GM10266 (cell line): ENCODE measurements at regions not wholly inside any gene's neighbourhood (a gene's known extent, or its start where the extent isn't known, plus 50 kb on each side); places are given as distances from the start of the nearest gene placed in this dataset.
A peak's percentile ranks its signal among the peaks of the same experiment; 100 is the strongest.
"Not testable (repeated sequence)": the region's sequence is repeated elsewhere in the genome, so short reads cannot be mapped to it uniquely, and the experiment has no call there.

ENCODE experiments used
- DNase-seq: peaks from one replicate; pipeline ENCODE4 v3.0.0; 2012; ENCODE audit errors: extremely low spot score
- TF ChIP-seq, protein P1 (sequence below): IDR thresholded peaks from 2 replicates; pipeline ENCODE4 v1.5.1; 2012; ENCODE audit warnings: mild to moderate bottlenecking, low read depth; ENCODE audit not compliant: control insufficient read depth, insufficient read depth; ENCODE audit errors: missing control alignments

- DNase-seq: not testable (repeated sequence)
- TF ChIP-seq, protein P1, sequence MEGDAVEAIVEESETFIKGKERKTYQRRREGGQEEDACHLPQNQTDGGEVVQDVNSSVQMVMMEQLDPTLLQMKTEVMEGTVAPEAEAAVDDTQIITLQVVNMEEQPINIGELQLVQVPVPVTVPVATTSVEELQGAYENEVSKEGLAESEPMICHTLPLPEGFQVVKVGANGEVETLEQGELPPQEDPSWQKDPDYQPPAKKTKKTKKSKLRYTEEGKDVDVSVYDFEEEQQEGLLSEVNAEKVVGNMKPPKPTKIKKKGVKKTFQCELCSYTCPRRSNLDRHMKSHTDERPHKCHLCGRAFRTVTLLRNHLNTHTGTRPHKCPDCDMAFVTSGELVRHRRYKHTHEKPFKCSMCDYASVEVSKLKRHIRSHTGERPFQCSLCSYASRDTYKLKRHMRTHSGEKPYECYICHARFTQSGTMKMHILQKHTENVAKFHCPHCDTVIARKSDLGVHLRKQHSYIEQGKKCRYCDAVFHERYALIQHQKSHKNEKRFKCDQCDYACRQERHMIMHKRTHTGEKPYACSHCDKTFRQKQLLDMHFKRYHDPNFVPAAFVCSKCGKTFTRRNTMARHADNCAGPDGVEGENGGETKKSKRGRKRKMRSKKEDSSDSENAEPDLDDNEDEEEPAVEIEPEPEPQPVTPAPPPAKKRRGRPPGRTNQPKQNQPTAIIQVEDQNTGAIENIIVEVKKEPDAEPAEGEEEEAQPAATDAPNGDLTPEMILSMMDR: peak; percentile 47
Observed at GRCh38 chr11:3454844-3455243, 75.9 kb upstream of the ZNF195 start.

DNA sequence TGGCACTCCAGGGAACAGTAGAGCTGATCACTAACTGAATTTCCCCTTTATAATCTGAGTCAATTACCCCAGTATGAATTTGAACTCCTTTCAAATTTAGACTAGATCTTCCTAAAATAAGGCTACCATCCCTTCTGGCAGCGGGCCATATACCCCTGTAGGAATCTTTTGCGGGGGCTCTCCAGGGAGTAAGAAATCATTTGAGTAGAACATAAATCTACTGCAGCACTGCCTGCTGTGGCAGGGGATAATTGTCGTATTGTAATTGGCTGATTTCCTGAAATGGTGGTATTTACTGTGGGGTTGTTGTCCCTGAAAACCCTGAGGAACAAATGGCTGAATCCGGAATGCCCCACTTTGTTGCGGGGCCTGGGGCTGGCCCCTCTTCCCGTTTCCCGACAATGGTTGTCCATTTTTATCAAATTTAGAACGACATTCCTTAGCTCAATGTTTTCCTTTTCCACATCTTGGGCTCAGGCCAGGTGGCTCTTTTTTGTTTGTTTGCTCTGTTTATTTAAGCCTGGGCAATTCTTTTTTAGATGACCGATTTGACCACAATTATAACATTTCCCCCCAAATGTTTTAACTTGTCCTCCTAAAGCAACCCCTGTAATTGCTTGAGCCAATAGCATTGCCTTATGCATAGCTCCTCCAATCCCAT, 74.8 kb upstream of the ZNF195 start:
- DNase-seq: not testable (repeated sequence)

DNA sequence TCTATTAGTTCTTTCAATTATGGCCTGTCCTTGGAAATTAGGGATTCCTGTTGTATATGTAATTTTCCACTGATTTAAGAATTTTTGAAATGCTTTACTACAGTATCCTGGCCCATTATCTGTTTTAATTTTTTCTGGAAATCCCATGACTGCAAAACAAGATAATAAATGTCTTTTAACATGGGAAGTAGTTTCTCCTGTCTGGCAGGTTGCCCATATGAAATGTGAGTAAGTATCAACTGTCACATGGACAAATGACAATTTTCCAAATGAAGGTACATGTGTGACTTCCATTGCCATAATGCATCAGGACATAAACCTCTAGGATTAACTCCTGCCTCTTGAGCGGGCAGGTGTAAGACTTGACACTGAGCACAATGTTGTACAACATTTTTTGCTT, 71.9 kb upstream of the ZNF195 start:
- not testable (repeated sequence) for DNase-seq

DNA sequence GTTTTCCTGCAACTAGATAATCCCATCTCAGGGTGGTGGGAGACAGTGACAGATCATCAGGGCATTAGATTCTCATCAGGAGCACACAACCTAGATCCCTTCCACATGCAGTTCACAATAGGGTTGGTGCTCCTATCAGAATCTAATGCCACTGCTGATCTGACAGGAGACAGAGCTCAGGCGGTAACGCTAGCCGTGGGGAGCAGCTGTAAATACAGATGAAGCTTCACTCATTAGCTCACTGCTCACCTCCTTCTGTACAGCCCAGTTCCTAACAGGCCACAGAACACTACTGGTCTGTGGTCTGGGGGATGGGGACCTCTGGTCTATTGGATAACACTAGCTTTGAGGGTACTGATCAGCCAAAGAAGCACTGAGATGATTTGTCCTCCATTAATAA, 66.6 kb upstream of the ZNF195 start:
- not testable (repeated sequence) for DNase-seq

GRCh38 chr11:3444420-3444744, 65.4 kb upstream of the ZNF195 start:
- DNase-seq: not testable (repeated sequence)

GRCh38 chr11:3443700-3444419, 64.9 kb upstream of the ZNF195 start:
- DNase-seq: not testable (repeated sequence)

DNA sequence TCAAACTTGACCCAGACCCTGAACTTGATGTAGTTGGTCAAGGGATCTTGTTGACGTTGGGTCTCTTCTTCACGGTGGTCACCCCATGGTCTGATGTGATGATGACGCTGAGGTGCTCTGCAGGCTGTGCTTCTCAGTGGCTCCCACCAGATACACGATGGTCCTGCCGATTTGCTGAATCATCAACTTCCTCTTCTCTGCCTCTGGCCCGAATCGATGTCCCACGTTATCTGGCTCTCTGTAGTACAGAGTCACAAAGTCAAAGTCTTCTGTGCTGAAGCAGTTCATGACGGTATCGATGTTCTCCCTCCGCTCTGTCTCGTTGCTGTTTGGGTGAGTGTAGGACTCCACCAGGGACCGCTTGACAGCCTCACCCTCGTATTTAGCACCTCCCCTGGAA, 58.5 kb upstream of the ZNF195 start:
- not testable (repeated sequence) for DNase-seq

DNA sequence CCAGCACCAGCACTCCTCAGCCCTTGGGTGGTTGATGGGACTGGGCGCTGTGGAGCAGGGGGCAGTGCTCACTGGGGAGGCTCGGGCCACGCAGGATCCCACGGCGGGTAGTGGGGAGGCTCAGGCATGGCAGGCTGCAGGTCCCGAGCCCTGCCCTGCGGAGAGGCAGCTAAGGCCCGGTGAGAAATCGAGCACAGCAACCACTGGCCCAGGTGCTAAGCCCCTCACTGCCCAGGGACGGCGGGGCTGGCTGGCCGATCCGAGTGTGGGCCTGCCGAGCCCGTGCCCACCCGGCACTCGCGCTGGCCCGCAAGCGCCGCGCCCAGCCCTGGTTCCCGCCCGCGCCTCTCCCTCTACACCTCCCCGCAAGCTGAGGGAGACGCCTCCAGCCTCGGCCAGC, 56.0 kb upstream of the ZNF195 start:
- no peak for DNase-seq
- TF ChIP-seq, protein P1: no peak

- not testable (repeated sequence) for DNase-seq
Observed at GRCh38 chr11:3429191-3429590, 50.2 kb upstream of the ZNF195 start.
